OCI-LY7 (cell line): ENCODE measurements at regions not wholly inside any gene's neighbourhood (a gene's known extent, or its start where the extent isn't known, plus 50 kb on each side); places are given as distances from the start of the nearest gene placed in this dataset.

Experiments
- BruUV-seq: library from RNA; stranded (reverse); fragments of 400-500 nt; replicated peaks from 2 replicates; lab custom pipeline; 2021; lab: Mats Ljungman, UMichigan
- CTCF ChIA-PET: fragments of 300-600 bp; sonication (Branson Sonifier 250); formaldehyde crosslinking; loops from one replicate; lab custom pipeline; 2022; ENCODE audit warnings: antibody characterized with exemption; ENCODE audit not compliant: unreplicated experiment; lab: Charles Lee
- POLR2A ChIA-PET: fragments of 300-600 bp; sonication (Branson Sonifier 250); formaldehyde crosslinking; loops from one replicate; lab custom pipeline; 2022; ENCODE audit warnings: antibody characterized with exemption; lab: Charles Lee
- DNase-seq: peaks from one replicate; pipeline ENCODE4 v3.0.0-alpha.2; 2015; ENCODE audit warnings: low spot score
- H2AFZ ChIP-seq: fragments of 200-600 bp; sonication (generic), shearing (Covaris generic); 2 replicates; pipeline ENCODE4 v1.6.1; 2014; ENCODE audit warnings: mild to moderate bottlenecking, antibody characterized with exemption, low read length, moderate library complexity
- H3K27ac ChIP-seq: fragments of 200-600 bp; sonication (generic); 2 replicates; pipeline ENCODE4 v1.5.1; 2014; ENCODE audit warnings: mixed run types, low read depth, mild to moderate bottlenecking, moderate library complexity, low read length, inconsistent platforms; ENCODE audit not compliant: poor library complexity, severe bottlenecking
- H3K36me3 ChIP-seq: fragments of 200-600 bp; sonication (generic); 2 replicates; pipeline ENCODE4 v1.6.1; 2014; ENCODE audit warnings: mild to moderate bottlenecking, antibody characterized with exemption, low read length, moderate library complexity, mixed read lengths; ENCODE audit not compliant: insufficient read depth
- H3K4me1 ChIP-seq: fragments of 200-600 bp; sonication (generic); 2 replicates; pipeline ENCODE4 v1.5.1; 2014; ENCODE audit warnings: mild to moderate bottlenecking, low read length; ENCODE audit not compliant: insufficient read depth, poor library complexity, severe bottlenecking
- H3K4me2 ChIP-seq: fragments of 200-600 bp; sonication (generic); 2 replicates; pipeline ENCODE4 v1.6.1; 2014; ENCODE audit warnings: mild to moderate bottlenecking, low read length
- H3K4me3 ChIP-seq: fragments of 200-600 bp; sonication (generic); 2 replicates; pipeline ENCODE4 v1.5.1; 2014; ENCODE audit warnings: mild to moderate bottlenecking, low read depth, low read length; ENCODE audit not compliant: poor library complexity, severe bottlenecking
- H3K79me2 ChIP-seq: fragments of 200-600 bp; sonication (generic); 2 replicates; pipeline ENCODE4 v1.6.1; 2016; ENCODE audit warnings: low read depth, mild to moderate bottlenecking, low read length, moderate library complexity, mixed read lengths; ENCODE audit not compliant: insufficient read depth
- H3K9me2 ChIP-seq: fragments of 200-600 bp; sonication (generic); 2 replicates; pipeline ENCODE4 v1.6.1; 2016; ENCODE audit warnings: mild to moderate bottlenecking, low read length, mixed read lengths; ENCODE audit not compliant: insufficient read depth
- H3K9me3 ChIP-seq: fragments of 200-600 bp; sonication (generic); 2 replicates; pipeline ENCODE4 v1.6.1; 2014; ENCODE audit warnings: mild to moderate bottlenecking, mixed run types, low read length, mixed read lengths
- H4K20me1 ChIP-seq: fragments of 200-600 bp; sonication (generic); 2 replicates; pipeline ENCODE4 v1.6.1; 2014; ENCODE audit warnings: mild to moderate bottlenecking, antibody characterized with exemption, low read length, moderate library complexity, mixed read lengths; ENCODE audit not compliant: insufficient read depth
- CTCF ChIP-seq: fragments of 200-600 bp; sonication (generic); conservative IDR thresholded peaks from 2 replicates; pipeline ENCODE4 v1.5.1; 2014; ENCODE audit warnings: mild to moderate bottlenecking, antibody characterized with exemption, low read length, moderate library complexity, mixed read lengths
- EZH2phosphoT487 ChIP-seq: fragments of 200-600 bp; sonication (generic); IDR thresholded peaks from 2 replicates; pipeline ENCODE4 v1.6.1; 2018; ENCODE audit warnings: low read depth, borderline replicate concordance, mild to moderate bottlenecking, mixed run types, antibody characterized with exemption, low read length, moderate library complexity, mixed read lengths
- intact Hi-C: fragments of 100-400 bp; cut with micrococcal nuclease; formaldehyde crosslinking; loops from one replicate; pipeline ENCODE4 v1.10.0; 2022; ENCODE audit not compliant: unreplicated experiment
- small RNA-seq: library from RNA; depleted of rRNA; stranded (forward); fragments of <200 nt; gene quantifications from one replicate; pipeline ENCODE3, GENCODE V24; 2014

GRCh38 chr5:52199833-52200232 lies 587.9 kb upstream of the ITGA1 start:
- no TSS peak for BruUV-seq
- H3K79me2 ChIP-seq = no peaks in the 10 kb centered on the region
- no peak overlapping the region for H3K4me3 ChIP-seq
- DNase-seq = no peak
- TF ChIP-seq EZH2phosphoT487 = no peak
- TF ChIP-seq CTCF = no peak
- intact Hi-C loops = no loop called here
- no peaks in the 10 kb centered on the region for H3K4me1 ChIP-seq
- H2AFZ ChIP-seq = no peak overlapping the region
- H4K20me1 ChIP-seq = no peaks in the 10 kb centered on the region
- no peaks in the 10 kb centered on the region for H3K36me3 ChIP-seq
- CTCF ChIA-PET = no interaction called here
- POLR2A ChIA-PET = no interaction called here
- H3K4me2 ChIP-seq = no peak overlapping the region
- H3K9me3 ChIP-seq = no peaks in the 10 kb centered on the region
- H3K9me2 ChIP-seq = no peaks in the 10 kb centered on the region
- H3K27ac ChIP-seq = no peak overlapping the region

GRCh38 chr5:52202256-52202655 lies 585.5 kb upstream of the ITGA1 start:
- TF ChIP-seq CTCF (no peak), EZH2phosphoT487 (no peak)
- no peak overlapping the region for H3K4me3 ChIP-seq
- POLR2A ChIA-PET = interaction anchor here (1.7 kb wide), 1 partner anchor 13 kb away, joined by 4 read pairs; no protein-coding TSS in a partner anchor

GRCh38 chr5:52204310-52204709 lies 583.4 kb upstream of the ITGA1 start:
- Histone ChIP-seq H3K79me2 (no peaks in the 10 kb centered on the region), H3K4me3 (no peak overlapping the region), H4K20me1 (no peaks in the 10 kb centered on the region), H3K36me3 (no peaks in the 10 kb centered on the region), H3K27ac (no peak overlapping the region), H3K4me2 (no peak overlapping the region), H3K4me1 (no peaks in the 10 kb centered on the region), H2AFZ (no peak overlapping the region), H3K9me2 (no peaks in the 10 kb centered on the region), H3K9me3 (no peaks in the 10 kb centered on the region)
- CTCF ChIA-PET = no interaction called here
- no TSS peak for BruUV-seq
- POLR2A ChIA-PET = interaction anchor here (1.4 kb wide), 1 partner anchor 13 kb away, joined by 3 read pairs; no protein-coding TSS in a partner anchor
- intact Hi-C loops = no loop called here
- TF ChIP-seq EZH2phosphoT487 = no peak
- DNase-seq = no peak

More at GRCh38 chr5:52202256-52202655, 585.5 kb upstream of the ITGA1 start:
- H3K4me2 ChIP-seq = no peak overlapping the region
- H2AFZ ChIP-seq = no peak overlapping the region
- intact Hi-C loops = no loop called here
- BruUV-seq = no TSS peak
- no peaks in the 10 kb centered on the region for H3K4me1 ChIP-seq
- H4K20me1 ChIP-seq = no peaks in the 10 kb centered on the region
- no peaks in the 10 kb centered on the region for H3K9me3 ChIP-seq
- CTCF ChIA-PET = no interaction called here
- no peaks in the 10 kb centered on the region for H3K9me2 ChIP-seq
- DNase-seq = no peak
- H3K27ac ChIP-seq = no peak overlapping the region
- no peaks in the 10 kb centered on the region for H3K36me3 ChIP-seq
- no peaks in the 10 kb centered on the region for H3K79me2 ChIP-seq

Small RNA genes in the stretch of these regions (small RNA-seq; reads per million reads assigned to genes)
- gene RNA5SP182 = 0.26 reads per million
